ENCODE measurements at regions not wholly inside any gene's neighbourhood (a gene's known extent, or its start where the extent isn't known, plus 50 kb on each side); places are given as distances from the start of the nearest gene placed in this dataset.

GRCh38 chr1:29502911-29503840 is 266.9 kb downstream of the PTPRU start:
- no peak for ATAC-seq
- Histone ChIP-seq H3K9me3 (no peaks in the 10 kb centered on the region), H3K4me3 (no peak overlapping the region), H3K36me3 (no peaks in the 10 kb centered on the region), H3K4me1 (peaks cover 0 to 13% (median 0%) of the 10 kb centered on the region in 3 donors), H3K27me3 (peaks cover 63% of the 10 kb centered on the region), H3K27ac (no peak overlapping the region)
- TF ChIP-seq CTCF (IDR thresholded peaks at IDR 0.05) (no peak), POLR2AphosphoS5 (IDR thresholded peaks at IDR 0.05) (no peak), POLR2A (IDR thresholded peaks at IDR 0.05) (no peak), EP300 (IDR thresholded peaks at IDR 0.05) (no peak)
- WGBS, 2 donors (ENCODE audit: low coverage in 1 of 2): 59 to 60% methylated on average over 10 to 12 of the region's 12 CpGs

- no peaks in the 10 kb centered on the region for H3K9me3 ChIP-seq
- WGBS, 2 donors (ENCODE audit: low coverage in 1 of 2): no CpG with 5 or more reads among the region's 3 CpGs
- no peak overlapping the region for H3K27ac ChIP-seq
- TF ChIP-seq CTCF (IDR thresholded peaks at IDR 0.05) (no peak), POLR2AphosphoS5 (IDR thresholded peaks at IDR 0.05) (no peak), EP300 (IDR thresholded peaks at IDR 0.05) (no peak), POLR2A (IDR thresholded peaks at IDR 0.05) (no peak)
- H3K4me1 ChIP-seq: peaks cover 0 to 13% (median 0%) of the 10 kb centered on the region in 3 donors
- ATAC-seq: no peak
- no peak overlapping the region for H3K4me3 ChIP-seq
- H3K27me3 ChIP-seq: peaks cover 69% of the 10 kb centered on the region
- H3K36me3 ChIP-seq: no peaks in the 10 kb centered on the region
Measured at GRCh38 chr1:29502225-29502910, 266.0 kb downstream of the PTPRU start.

GRCh38 chr1:29501227-29501976 is 265.1 kb downstream of the PTPRU start:
- Histone ChIP-seq H3K36me3 (no peaks in the 10 kb centered on the region), H3K4me1 (peaks cover 0 to 13% (median 0%) of the 10 kb centered on the region in 3 donors), H3K9me3 (peaks cover 0 to 8% (median 0%) of the 10 kb centered on the region in 3 donors), H3K27ac (no peak overlapping the region), H3K27me3 (peaks cover 69% of the 10 kb centered on the region), H3K4me3 (no peak overlapping the region)
- 24 to 33% methylated on average over 8 of the region's 8 CpGs for WGBS, 2 donors (ENCODE audit: low coverage in 1 of 2)
- no peak for ATAC-seq
- TF ChIP-seq POLR2A (IDR thresholded peaks at IDR 0.05) (no peak), CTCF (IDR thresholded peaks at IDR 0.05) (no peak), POLR2AphosphoS5 (IDR thresholded peaks at IDR 0.05) (no peak), EP300 (IDR thresholded peaks at IDR 0.05) (no peak)

- no peak overlapping the region for H3K27ac ChIP-seq
- no peak overlapping the region for H3K4me3 ChIP-seq
- TF ChIP-seq CTCF (IDR thresholded peaks at IDR 0.05) (no peak), POLR2A (IDR thresholded peaks at IDR 0.05) (no peak)
- H3K27me3 ChIP-seq: peaks cover 67% of the 10 kb centered on the region
- WGBS, 2 donors (ENCODE audit: low coverage in 1 of 2): 93 to 100% methylated on average over 1 to 5 of the region's 5 CpGs
- H3K4me1 ChIP-seq: peaks cover 0 to 13% (median 0%) of the 10 kb centered on the region in 3 donors
- H3K36me3 ChIP-seq: no peaks in the 10 kb centered on the region
- ATAC-seq: no peak
- H3K9me3 ChIP-seq: peaks cover 0 to 16% (median 0%) of the 10 kb centered on the region in 3 donors
Measured at GRCh38 chr1:29500651-29501050, 264.3 kb downstream of the PTPRU start.
